Esophagus muscularis mucosa (tissue), 4 donors: ENCODE measurements at regions not wholly inside any gene's neighbourhood (a gene's known extent, or its start where the extent isn't known, plus 50 kb on each side); places are given as distances from the start of the nearest gene placed in this dataset.

Source experiments
- CTCF ChIP-seq, 3 experiments: fragments of 200-600 bp in 2 of 3; fragments of 450-650 bp in 1 of 3; sonication (generic) in 2 of 3; IDR thresholded peaks; one replicate each; pipeline ENCODE4 v1.5.1; 2017 to 2019; ENCODE audit warnings: antibody characterized with exemption in 3 of 3, mild to moderate bottlenecking in 2 of 3, moderate library complexity in 1 of 3
- EP300 ChIP-seq: sonication (generic); formaldehyde crosslinking; IDR thresholded peaks from one replicate; pipeline ENCODE4 v1.6.1; 2017; ENCODE audit warnings: antibody characterized with exemption
- POLR2A ChIP-seq: fragments of 450-650 bp; IDR thresholded peaks from one replicate; pipeline ENCODE4 v1.6.1; 2017; ENCODE audit warnings: antibody characterized with exemption, moderate library complexity, mild to moderate bottlenecking, low read depth

- TF ChIP-seq CTCF (IDR thresholded peaks at IDR 0.05) (no peak), POLR2A (no peak), EP300 (no peak)
Measured at GRCh38 chr6:28615955-28616747, 90.5 kb downstream of the GPX5 start.
